HG02870 (cell line): ENCODE measurements at regions not wholly inside any gene's neighbourhood (a gene's known extent, or its start where the extent isn't known, plus 50 kb on each side); places are given as distances from the start of the nearest gene placed in this dataset.

ENCODE experiments used
- ATAC-seq: cut with Tn5 transposase; IDR thresholded peaks from one replicate; pipeline ENCODE4 v1.9.1; 2021; ENCODE audit warnings: mild to moderate bottlenecking, moderate library complexity; ENCODE audit not compliant: unreplicated experiment

GRCh38 chr5:18312016-18312415 is 677.8 kb downstream of the TAF11L14 start:
- no peak for ATAC-seq

GRCh38 chr5:18314192-18314778 is 680.0 kb downstream of the TAF11L14 start:
- no peak for ATAC-seq

DNA sequence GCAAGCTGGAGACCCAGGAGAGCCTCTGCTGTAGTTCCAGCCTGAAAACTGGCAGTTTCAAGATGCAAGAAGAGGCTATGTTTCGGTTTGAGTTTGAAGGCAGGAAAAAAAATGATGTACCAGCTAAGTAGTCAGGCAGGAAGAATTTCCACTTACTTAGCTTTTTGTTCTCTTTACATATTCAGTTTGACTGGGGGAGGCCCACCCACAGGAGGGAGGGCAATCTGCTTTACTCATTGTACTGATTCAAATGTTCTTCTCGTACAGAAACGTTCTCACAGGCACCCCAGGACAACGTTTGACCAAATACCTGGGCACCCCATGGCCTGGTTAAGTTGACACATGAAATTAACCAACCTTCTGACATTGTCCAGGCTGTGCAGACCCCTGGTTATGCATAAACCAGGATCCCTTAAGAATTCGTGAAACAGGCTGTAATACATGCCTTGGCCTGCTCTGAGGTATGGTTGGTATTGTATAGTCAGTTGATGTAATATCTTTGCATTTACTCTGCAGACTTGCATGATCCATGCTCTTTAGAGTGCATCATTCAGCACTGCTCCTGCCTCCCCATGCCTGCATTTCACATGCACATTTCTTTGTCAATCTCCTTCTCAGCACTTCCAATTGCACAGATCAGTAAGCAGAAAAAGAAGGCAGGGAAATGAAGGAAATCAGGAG is 687.1 kb downstream of the TAF11L14 start:
- ATAC-seq: no peak

- no peak for ATAC-seq
Measured at GRCh38 chr5:18323891-18324290, 689.6 kb downstream of the TAF11L14 start.

DNA sequence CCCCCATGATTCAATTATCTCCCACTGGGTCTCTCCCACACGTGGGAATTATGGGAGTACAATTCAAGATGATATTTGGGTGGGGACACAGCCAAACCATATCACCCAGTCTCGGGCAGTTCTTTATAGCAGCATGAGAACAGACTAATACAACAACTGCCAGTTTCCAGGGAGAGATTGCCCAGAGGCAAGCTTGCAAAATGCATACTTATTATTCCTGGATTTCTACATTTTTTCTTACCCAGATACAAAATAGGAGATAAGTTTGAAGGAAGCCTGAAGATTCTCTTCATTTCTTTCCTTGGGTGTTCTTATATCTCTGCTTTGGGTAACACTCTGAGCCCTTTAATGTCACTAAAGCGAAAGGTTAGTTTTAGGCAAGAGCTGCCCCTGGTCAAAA is 691.2 kb downstream of the TAF11L14 start:
- ATAC-seq: no peak

DNA sequence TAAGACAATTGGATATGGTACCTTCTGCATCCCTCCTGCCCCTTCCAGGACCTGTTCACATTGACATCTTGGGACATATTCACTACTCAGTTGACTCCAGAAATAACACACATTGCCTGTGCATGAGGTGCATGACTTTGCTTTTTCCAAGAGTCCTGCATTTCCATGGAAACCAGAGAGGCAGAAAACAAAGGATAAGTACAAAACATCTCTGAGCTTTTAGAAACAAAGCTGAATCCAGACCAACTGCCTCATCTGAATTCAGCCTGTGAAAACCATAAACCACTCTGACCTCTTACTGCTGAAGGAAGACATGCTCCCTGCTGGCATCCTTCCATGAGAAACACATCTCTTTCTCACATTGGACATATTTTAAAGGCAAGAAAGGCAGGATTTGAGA is 695.1 kb downstream of the TAF11L14 start:
- ATAC-seq: no peak

DNA sequence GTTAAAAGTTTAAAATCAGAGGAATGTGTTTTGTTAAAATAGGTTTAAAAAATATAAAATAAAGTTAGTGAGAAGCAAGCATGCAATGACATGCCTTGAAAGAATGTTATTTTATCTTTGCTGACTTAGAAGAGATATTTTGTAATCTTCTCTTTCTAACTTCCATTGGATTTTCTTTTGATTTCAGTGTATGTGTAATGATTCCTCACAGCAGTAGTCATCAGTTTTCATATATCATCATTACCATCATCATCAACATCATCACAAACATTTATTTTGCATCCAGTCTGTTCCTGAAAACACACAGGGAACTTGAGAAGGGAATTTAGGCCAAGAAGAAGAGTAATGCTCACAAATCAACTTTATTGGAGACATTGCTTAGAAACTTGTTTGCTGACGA is 699.6 kb downstream of the TAF11L14 start:
- ATAC-seq: no peak

DNA sequence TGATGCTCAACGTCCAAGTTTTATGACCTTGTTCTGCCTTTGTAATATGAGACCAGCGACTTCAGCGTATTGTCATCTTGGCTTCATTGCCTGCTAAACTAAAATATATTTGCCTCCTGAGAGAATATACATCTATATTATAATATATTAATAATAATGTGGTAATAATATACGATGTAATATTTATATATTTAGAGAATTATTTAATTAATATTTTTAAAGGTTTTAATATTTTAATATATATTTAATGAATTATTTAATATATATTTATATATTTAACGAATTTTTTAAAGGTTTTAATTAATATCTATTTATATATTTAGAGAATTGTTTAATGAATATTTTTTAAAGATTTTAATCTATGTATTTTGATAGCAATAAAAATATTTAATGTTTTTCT is 700.7 kb downstream of the TAF11L14 start:
- ATAC-seq: no peak

GRCh38 chr5:18354828-18355227 is 720.6 kb downstream of the TAF11L14 start:
- no peak for ATAC-seq

DNA sequence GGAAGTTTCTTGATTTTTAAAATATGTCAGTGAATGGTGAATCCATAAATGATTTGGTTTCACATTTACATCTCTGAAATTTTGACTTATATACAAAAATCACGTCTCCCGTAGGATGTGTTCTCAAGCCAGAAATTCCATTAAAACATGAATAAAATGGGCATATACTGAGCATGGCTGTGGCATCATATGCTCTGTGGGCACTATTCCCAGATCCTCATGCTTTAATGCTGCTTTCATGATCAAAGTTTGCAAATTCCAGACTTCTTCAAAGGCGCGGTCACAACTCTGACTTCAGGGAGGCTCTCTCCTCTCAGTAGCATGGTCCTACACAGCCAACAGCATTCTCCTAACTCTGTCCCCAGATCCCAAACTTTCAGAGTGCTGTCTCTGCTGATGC is 723.2 kb downstream of the TAF11L14 start:
- no peak for ATAC-seq

DNA sequence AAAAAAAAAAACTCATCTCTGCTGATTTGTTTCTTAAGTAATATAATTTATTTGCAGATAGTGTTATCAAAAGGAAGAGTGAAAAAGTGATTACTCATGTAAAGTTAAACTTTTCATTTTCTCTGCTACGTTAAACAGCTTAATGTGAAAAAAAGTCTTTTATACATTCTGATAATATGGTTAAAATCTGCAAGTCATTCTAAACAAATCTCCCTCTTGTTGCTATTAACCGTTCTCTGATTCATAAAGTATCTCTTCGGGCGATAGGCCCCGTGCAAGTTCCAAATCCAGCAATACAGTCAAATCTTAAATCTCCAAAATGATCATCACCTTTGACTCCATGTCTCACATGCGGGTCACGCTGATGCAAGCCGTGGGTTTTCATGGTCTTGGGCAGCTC is 732.0 kb downstream of the TAF11L14 start:
- no peak for ATAC-seq

- ATAC-seq: no peak
Measured at GRCh38 chr5:18370531-18370930, 736.3 kb downstream of the TAF11L14 start.

- no peak for ATAC-seq
Measured at GRCh38 chr5:18375641-18376040, 741.4 kb downstream of the TAF11L14 start.

DNA sequence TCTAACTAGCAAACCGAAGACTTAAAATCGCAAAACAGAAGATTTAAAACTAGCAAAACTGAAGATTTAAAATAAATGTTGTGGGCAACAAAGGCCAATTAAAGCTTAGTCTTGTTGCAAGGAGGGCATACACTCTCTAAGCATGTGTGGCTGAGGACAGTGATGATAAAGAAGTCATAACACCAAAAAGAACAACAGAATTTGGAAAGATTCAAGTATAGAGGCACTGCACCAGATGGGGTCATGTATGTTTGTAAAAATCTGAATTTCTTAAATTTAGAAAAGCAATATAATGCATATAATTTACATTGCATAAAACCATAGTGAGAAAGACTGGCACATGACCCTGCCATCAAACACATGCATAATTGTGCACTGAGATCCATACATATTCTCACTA is 743.8 kb downstream of the TAF11L14 start:
- ATAC-seq: no peak

GRCh38 chr5:18379189-18379588 is 744.9 kb downstream of the TAF11L14 start:
- ATAC-seq: no peak

- ATAC-seq: no peak
Measured at GRCh38 chr5:18380729-18381362, 746.6 kb downstream of the TAF11L14 start.

GRCh38 chr5:18393565-18394442 is 759.5 kb downstream of the TAF11L14 start:
- peak; percentile 61 for ATAC-seq

DNA sequence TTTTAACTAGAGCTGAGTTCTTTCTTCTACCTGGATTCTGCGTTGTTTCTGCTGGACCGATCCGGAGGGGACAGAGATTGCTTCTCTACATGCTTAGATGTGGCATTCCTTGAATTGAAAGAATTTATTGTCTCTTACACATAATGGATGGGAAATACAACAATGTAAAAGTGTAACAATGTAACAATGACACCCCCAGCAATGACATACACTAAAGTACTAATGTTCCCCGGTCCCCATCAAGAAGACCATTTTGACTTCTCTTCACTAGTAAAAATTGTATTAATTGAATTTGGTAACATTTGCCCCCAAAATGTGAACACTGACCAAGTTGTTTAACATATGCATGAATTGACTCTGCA is 760.2 kb downstream of the TAF11L14 start:
- no peak for ATAC-seq

DNA sequence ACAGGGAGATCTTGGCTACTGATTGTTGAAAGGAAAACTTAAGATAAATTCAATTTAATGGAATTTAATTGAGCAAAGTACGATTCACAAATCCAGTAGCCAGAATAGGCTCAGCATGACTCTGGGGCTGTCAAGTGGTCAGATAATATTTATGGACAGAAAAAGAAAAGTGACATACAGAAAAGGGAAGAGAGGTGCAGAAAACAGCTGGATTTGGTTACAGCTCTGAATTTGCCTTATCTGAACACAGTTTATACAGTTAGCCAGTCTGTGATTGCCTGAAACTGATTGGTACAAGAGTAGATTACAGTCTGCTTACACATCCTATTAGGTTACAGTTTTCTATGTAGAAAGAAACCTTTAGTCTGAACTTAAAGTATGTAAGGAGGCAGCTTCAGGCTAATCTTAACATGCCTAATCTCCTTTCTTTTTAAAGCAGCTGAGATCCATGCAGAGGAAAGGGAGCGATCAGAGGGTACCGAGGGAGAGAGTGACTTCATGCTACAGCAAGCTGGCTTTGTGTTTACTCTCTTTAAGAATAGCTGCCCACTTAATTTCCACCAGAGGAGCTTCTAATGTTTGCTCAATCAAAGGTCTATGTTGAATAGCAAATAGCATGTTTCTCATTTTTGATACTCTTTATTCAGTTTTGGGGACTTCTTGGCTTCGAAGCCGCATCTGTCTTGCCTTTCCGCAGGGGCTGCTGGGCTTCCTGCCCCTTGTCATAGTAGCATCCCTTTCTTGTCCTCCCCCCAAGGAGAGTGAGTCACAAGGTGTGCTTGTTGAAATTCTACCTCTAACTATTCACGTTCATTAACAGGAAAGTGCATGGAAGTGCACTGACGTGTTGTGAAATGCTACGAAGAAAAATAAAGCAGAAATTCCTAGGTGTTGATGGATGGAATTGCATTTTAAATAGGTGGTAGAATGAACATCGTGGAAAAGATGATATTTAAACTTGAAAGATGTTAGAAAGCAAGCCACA is 761.2 kb downstream of the TAF11L14 start:
- ATAC-seq: no peak

GRCh38 chr5:18397371-18397770 is 763.1 kb downstream of the TAF11L14 start:
- ATAC-seq: no peak
